Epithelial cell of proximal tubule (primary cell): ENCODE measurements at regions not wholly inside any gene's neighbourhood (a gene's known extent, or its start where the extent isn't known, plus 50 kb on each side); places are given as distances from the start of the nearest gene placed in this dataset.
A peak's percentile ranks its signal among the peaks of the same experiment; 100 is the strongest.

Source experiments
- DNase-seq: peaks from one replicate; pipeline ENCODE4 v3.0.0-alpha.2; 2011; ENCODE audit warnings: low read depth
- H3K4me3 ChIP-seq: 2 replicates; pipeline ENCODE4 v1.5.1; 2011; ENCODE audit warnings: low read depth, mild to moderate bottlenecking, low read length
- TF ChIP-seq, protein P1 (sequence below): conservative IDR thresholded peaks from 2 replicates; pipeline ENCODE4 v1.5.1; 2012; ENCODE audit warnings: low read depth, mild to moderate bottlenecking, low read length

DNA sequence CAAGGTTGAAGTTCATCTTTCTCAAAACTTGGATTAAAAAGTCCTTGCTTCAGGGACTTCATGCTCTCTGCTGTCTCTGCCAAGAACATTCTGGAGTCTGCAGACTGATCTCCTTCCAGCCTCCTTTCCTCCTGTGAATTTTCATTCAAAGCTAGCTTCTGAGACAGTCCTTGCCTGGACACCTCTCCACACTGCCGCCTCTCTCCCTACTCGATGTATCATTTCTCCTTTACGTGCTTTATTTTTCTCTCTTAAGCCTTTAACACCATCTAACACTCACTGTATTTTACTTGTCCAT is 238.8 kb downstream of the COL4A1 start:
- TF ChIP-seq, protein P1, sequence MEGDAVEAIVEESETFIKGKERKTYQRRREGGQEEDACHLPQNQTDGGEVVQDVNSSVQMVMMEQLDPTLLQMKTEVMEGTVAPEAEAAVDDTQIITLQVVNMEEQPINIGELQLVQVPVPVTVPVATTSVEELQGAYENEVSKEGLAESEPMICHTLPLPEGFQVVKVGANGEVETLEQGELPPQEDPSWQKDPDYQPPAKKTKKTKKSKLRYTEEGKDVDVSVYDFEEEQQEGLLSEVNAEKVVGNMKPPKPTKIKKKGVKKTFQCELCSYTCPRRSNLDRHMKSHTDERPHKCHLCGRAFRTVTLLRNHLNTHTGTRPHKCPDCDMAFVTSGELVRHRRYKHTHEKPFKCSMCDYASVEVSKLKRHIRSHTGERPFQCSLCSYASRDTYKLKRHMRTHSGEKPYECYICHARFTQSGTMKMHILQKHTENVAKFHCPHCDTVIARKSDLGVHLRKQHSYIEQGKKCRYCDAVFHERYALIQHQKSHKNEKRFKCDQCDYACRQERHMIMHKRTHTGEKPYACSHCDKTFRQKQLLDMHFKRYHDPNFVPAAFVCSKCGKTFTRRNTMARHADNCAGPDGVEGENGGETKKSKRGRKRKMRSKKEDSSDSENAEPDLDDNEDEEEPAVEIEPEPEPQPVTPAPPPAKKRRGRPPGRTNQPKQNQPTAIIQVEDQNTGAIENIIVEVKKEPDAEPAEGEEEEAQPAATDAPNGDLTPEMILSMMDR, result no peak
- no peak overlapping the region for H3K4me3 ChIP-seq
- no peak for DNase-seq

DNA sequence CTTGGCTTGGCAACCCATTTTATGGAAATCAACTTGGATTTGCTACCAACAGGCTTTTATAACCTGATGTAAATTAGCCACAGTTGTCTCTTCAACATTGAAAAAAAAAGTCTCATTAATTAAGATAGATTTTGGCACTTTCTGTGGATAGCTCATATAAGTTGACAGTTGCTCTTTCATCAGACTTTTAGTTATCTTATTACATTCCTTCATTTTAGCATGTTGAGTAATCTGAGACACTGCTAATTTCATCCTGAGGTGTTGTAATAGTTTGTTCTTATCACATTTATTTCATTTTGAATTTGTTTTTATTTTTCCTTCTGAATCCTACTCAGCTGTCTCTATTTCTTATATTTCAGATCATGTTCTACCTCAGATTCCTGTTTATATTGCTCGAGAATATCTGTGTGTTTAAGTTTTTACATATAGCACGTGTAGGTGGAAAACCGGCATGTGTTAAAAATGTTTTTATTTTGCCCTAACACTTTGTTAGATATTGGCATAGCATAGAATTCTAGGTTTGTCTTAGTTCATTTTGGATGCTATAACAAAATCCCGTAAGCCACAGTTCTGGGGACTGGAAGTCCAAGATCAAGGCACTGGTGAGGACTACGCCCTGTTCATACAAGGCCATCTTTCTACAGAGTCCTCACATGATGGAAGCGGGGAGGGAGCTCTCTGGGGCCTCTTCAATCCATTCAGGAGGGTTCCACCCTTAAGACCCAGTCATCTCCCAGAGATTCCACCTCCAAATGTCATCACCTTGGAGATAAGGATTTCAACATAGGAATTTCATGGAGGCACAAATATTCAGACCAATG is 239.4 kb downstream of the COL4A1 start:
- no peak overlapping the region for H3K4me3 ChIP-seq

DNA sequence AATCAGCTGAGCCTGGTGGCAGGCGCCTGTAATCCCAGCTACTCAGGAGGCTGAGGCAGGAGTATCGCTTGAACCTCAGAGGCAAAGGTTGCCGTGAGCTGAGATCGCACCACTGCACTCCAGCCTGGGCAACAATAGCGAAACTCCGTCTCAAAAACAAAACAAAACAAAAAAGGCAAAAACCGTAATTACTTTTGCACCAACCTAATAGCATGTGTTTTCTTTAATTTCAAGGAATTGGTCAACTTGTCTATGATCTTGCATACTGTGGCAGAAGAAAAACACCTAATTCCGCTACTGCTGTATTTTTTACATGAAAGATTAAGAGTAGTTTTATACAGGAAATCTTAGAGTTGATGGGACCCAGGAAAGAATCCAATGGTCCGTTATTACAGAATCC is 241.2 kb downstream of the COL4A1 start:
- TF ChIP-seq, protein P1, result no peak
- no peak for DNase-seq
- H3K4me3 ChIP-seq, result no peak overlapping the region

More for the DNA sequence above, 239.4 kb downstream of the COL4A1 start:
- DNase-seq, result no peak
- TF ChIP-seq, protein P1, result no peak

DNA sequence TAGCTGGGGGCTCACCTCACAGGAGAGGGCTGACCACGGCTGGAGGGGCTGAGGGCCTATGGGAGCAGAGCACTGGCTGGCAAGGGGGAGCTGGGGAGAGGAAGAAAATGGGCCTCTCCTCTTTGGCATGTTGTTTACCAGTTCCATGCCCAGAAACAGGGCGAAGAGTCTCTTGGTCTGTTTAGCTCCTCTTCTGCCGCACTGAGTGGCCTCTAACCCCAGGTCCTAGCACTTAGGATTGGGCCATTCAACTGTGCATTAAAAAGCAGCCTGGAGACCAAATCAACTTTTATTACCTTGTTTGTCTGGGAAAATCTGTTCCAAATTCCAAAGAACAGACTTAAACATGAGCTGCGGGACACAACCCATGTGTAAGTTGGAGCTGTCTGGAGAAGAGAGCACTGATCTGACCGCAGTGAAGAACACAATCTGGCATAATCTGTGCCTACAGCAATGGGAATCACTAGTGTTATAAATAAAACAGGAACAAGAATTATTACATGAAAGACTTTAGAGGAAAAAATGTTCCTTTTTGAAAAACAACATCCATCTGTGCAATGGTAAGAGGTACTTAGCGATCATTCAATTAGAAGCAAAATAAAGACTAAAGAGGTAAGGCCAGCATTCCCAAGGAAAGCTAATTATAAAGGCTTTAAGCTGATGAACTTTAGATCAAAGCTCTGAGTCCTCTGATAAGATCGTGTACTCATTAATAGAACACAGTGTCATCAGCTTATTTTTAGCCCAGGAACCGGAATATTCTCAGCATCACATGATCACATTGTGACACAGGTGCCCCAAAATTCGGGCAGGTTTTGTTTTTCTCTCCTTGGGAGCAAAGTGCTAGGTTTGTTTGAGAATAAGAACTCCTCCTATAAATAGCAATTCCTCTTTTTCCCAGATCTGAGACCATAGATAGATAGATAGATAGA is 243.2 kb downstream of the COL4A1 start:
- no peak for DNase-seq
- H3K4me3 ChIP-seq, result no peak overlapping the region
- TF ChIP-seq, protein P1, result no peak

DNA sequence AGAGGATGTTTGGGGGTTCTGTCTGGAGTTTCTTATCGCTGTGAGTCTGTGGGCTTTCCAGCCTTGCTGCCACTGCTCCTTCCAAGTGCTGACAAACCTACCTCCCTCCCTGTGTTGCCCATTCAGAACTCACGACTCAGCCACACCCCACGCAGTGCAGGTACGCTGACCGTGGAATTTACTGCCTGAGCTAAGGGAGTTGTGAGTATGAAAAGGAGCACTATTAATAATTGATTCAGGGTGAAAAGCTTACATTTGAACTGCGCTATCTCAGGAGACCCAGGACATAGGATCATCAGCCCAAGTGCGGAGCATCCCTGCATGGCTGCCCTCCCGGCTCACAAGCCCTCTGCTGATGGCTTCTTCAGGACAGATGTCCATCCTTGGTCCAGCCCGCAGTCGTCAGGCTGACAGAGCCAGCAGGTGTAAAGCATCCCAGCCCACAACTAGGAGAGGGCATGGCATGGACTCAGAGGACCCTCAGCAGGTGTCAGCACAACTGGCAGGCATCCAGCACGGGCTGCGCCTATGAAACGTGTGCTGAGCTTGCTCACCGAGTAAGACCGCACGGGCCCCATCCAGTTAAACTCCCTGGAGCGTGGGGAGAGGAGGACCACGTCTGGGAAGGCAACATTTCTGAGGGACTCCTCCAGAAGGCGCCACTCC is 244.0 kb downstream of the COL4A1 start:
- H3K4me3 ChIP-seq, result no peak overlapping the region
- TF ChIP-seq, protein P1, result no peak
- no peak for DNase-seq

DNA sequence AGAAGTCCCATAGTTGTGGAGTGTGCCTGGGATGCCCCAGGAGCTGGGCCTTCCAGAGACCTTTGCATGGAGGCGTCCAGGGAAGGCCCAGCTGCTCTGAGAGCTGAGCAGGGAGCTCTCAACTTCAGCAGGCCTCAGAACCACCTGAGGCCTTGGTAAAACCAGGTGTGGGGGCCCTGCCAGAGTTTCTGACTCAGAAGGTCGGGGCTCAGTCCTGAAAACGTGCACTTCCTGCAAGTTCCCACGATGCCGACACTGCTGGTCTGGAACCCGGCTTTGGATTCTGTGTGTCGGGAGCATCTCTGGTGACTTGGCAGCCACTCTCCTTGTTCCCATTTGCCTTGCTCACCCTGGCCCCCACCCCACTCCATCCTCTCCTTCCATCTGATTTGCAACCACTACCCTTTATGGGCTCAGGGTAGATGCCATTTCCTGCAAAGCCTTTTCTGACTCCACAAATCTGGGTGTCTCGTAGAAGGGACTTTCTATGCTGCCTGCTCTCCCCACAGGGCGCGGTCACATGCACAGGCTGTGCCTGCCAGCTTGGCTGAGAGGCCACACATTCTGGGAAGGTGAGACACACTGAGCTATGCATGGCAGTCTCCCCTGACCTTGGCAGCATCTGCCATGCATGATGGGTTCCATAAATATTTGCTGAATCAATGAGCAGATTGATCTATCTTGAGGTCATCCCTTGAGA is 244.7 kb downstream of the COL4A1 start:
- DNase-seq, result peak; percentile 40
- TF ChIP-seq, protein P1, result no peak

More for the DNA sequence above, 244.7 kb downstream of the COL4A1 start:
- no peak overlapping the region for H3K4me3 ChIP-seq
